GM18499 (cell line): ENCODE measurements at regions not wholly inside any gene's neighbourhood (a gene's known extent, or its start where the extent isn't known, plus 50 kb on each side); places are given as distances from the start of the nearest gene placed in this dataset.

Source experiments
- ATAC-seq: cut with Tn5 transposase; IDR thresholded peaks from one replicate; pipeline ENCODE4 v1.9.1; 2021; ENCODE audit warnings: moderate number of reproducible peaks; ENCODE audit not compliant: insufficient read depth, unreplicated experiment

GRCh38 chrX:114332766-114333165 lies 251.1 kb upstream of the HTR2C start:
- no peak for ATAC-seq

- no peak for ATAC-seq
These were observed 249.4 kb upstream of the HTR2C start for GRCh38 chrX:114334473-114334982.

DNA sequence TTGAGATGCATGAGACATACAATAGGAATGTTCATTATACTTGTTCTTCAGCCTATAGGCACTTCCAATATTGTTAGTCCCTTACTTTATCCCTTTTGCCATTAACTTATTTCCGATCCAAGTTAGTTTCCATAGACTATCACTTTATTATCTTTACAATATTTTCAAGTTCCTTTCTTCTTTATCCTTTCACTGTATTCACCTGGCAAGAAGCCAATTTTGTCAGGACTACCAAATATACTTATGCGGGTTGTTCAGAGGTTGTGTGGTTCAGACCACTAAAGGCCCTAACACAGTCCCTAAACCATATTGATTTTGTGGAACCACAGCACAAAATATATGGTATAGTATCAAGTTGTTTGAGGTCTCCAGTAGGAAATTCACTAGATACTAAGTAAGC lies 245.0 kb upstream of the HTR2C start:
- no peak for ATAC-seq

DNA sequence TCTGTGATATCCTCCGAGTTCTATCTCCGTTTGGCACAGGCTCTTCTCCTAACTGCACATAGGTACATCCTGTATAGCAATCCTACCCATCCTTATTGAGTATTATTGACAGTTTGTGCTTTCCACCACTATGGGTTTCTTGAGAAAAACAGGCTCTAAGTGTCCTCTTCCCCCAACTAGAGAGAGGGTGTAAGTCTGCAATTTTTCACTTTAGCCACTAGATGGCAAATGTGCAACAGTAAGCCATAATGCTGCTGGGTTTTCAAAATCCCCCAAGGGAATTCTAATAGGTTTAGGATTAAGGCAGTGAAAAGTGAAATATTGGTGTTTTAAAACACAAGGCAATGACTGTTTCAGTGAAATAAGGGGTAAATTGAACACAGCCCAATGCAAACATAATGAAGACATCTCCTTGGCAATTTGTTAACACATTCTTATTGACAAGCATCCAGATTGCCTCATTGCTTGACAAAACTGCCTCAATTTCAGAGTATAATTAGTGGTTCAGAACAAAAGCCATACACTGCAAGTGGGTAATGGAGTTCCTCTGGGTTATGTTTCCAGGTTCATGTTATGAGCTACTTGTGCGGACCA lies 239.0 kb upstream of the HTR2C start:
- ATAC-seq: peak; percentile 78

- ATAC-seq: no peak
These were observed 222.7 kb upstream of the HTR2C start for GRCh38 chrX:114361076-114361725.

- ATAC-seq: no peak
These were observed 220.5 kb upstream of the HTR2C start for GRCh38 chrX:114363346-114363745.

GRCh38 chrX:114365065-114365834 lies 218.6 kb upstream of the HTR2C start:
- no peak for ATAC-seq

DNA sequence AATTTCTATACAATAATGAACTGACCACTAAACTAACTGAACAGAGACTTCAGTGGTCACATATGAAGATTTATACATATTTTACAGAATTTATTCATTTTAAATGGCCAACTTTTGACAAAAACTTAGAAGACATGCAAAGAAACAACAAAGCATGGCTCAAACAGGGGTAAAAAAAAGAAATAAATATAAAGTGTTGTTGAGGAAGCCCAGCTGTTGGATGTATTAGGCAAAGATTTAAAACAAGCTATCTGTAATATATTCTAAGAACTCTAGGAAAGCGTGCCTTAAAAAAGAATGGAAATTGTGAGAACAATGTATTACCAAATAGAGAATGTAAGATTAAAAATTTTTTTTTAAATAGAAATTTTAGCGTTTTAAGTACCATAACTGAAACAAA lies 210.9 kb upstream of the HTR2C start:
- no peak for ATAC-seq

- no peak for ATAC-seq
These were observed 193.6 kb upstream of the HTR2C start for GRCh38 chrX:114390251-114390796.
